KMS-11 (cell line): ENCODE measurements at regions not wholly inside any gene's neighbourhood (a gene's known extent, or its start where the extent isn't known, plus 50 kb on each side); places are given as distances from the start of the nearest gene placed in this dataset.
"Not testable (repeated sequence)": the region's sequence is repeated elsewhere in the genome, so short reads cannot be mapped to it uniquely, and the experiment has no call there.

ENCODE experiments used
- H2AFZ ChIP-seq: fragments of 200-600 bp; sonication (generic); 2 replicates; pipeline ENCODE4 v1.6.1; 2016; ENCODE audit warnings: antibody characterized with exemption, mixed run types, low read depth
- H3K27ac ChIP-seq: fragments of 200-600 bp; sonication (generic); 2 replicates; pipeline ENCODE4 v1.6.1; 2016; ENCODE audit warnings: mild to moderate bottlenecking, mixed run types
- H3K27me3 ChIP-seq: fragments of 200-600 bp; sonication (generic); 2 replicates; pipeline ENCODE4 v1.6.1; 2017; ENCODE audit warnings: mild to moderate bottlenecking, low read depth, mixed run types, moderate library complexity; ENCODE audit not compliant: insufficient read depth
- H3K36me3 ChIP-seq: fragments of 200-600 bp; sonication (generic); 2 replicates; pipeline ENCODE4 v1.6.1; 2017; ENCODE audit warnings: mild to moderate bottlenecking, mixed run types; ENCODE audit not compliant: insufficient read depth
- H3K4me1 ChIP-seq: fragments of 200-600 bp; sonication (generic); 2 replicates; pipeline ENCODE4 v1.6.1; 2016; ENCODE audit warnings: mild to moderate bottlenecking, low read depth, mixed run types; ENCODE audit not compliant: poor library complexity, severe bottlenecking
- H3K4me2 ChIP-seq: fragments of 200-600 bp; sonication (generic); 2 replicates; pipeline ENCODE4 v1.7.0; 2016; ENCODE audit warnings: mild to moderate bottlenecking, mixed run types
- H3K4me3 ChIP-seq: fragments of 200-600 bp; sonication (generic); IDR thresholded peaks from 2 replicates; pipeline ENCODE4 v1.6.1; 2017; ENCODE audit warnings: low read depth, low read length, mixed read lengths; ENCODE audit not compliant: insufficient read depth
- H3K79me2 ChIP-seq: fragments of 200-600 bp; sonication (generic); 2 replicates; pipeline ENCODE4 v1.6.1; 2016; ENCODE audit warnings: low read depth, mixed run types; ENCODE audit not compliant: insufficient read depth
- H3K9ac ChIP-seq: fragments of 200-600 bp; sonication (generic); 2 replicates; pipeline ENCODE4 v1.6.1; 2016; ENCODE audit warnings: mild to moderate bottlenecking, mixed run types
- H4K20me1 ChIP-seq: fragments of 200-600 bp; sonication (generic); 2 replicates; pipeline ENCODE4 v1.6.1; 2016; ENCODE audit warnings: mild to moderate bottlenecking, mixed run types; ENCODE audit not compliant: insufficient read depth
- CTCF ChIP-seq: fragments of 200-600 bp; sonication (generic); conservative IDR thresholded peaks from 2 replicates; pipeline ENCODE4 v1.6.1; 2017; ENCODE audit warnings: low read depth, mild to moderate bottlenecking, antibody characterized with exemption, low read length, moderate library complexity, mixed read lengths

GRCh38 chr2:57207191-57207590 lies 839.4 kb upstream of the VRK2 start:
- H3K9ac ChIP-seq, result no peak overlapping the region
- no peaks in the 10 kb centered on the region for H3K27me3 ChIP-seq
- no peak overlapping the region for H2AFZ ChIP-seq
- H4K20me1 ChIP-seq, result no peaks in the 10 kb centered on the region
- no peaks in the 10 kb centered on the region for H3K36me3 ChIP-seq
- no peaks in the 10 kb centered on the region for H3K4me1 ChIP-seq
- H3K79me2 ChIP-seq, result no peaks in the 10 kb centered on the region
- H3K4me3 ChIP-seq, result no peak overlapping the region
- no peak for TF ChIP-seq CTCF
- H3K27ac ChIP-seq, result no peak overlapping the region
- H3K4me2 ChIP-seq, result no peak overlapping the region

GRCh38 chr2:57209799-57210198 lies 836.8 kb upstream of the VRK2 start:
- Histone ChIP-seq H3K27ac (no peak overlapping the region), H3K36me3 (no peaks in the 10 kb centered on the region), H3K79me2 (no peaks in the 10 kb centered on the region), H3K4me3 (no peak overlapping the region), H3K4me1 (peaks cover 15% of the 10 kb centered on the region), H4K20me1 (no peaks in the 10 kb centered on the region), H3K9ac (no peak overlapping the region), H2AFZ (no peak overlapping the region), H3K27me3 (no peaks in the 10 kb centered on the region), H3K4me2 (no peak overlapping the region)
- no peak for TF ChIP-seq CTCF

GRCh38 chr2:57210855-57211254 lies 835.8 kb upstream of the VRK2 start:
- no peaks in the 10 kb centered on the region for H4K20me1 ChIP-seq
- no peaks in the 10 kb centered on the region for H3K79me2 ChIP-seq
- no peak overlapping the region for H3K9ac ChIP-seq
- no peak for TF ChIP-seq CTCF
- no peak overlapping the region for H2AFZ ChIP-seq
- H3K4me3 ChIP-seq, result no peak overlapping the region
- H3K36me3 ChIP-seq, result no peaks in the 10 kb centered on the region
- no peak overlapping the region for H3K4me2 ChIP-seq
- peaks cover 25% of the 10 kb centered on the region for H3K4me1 ChIP-seq
- H3K27ac ChIP-seq, result no peak overlapping the region
- H3K27me3 ChIP-seq, result no peaks in the 10 kb centered on the region

- H3K9ac ChIP-seq, result no peak overlapping the region
- no peaks in the 10 kb centered on the region for H3K27me3 ChIP-seq
- no peak overlapping the region for H3K4me3 ChIP-seq
- H3K27ac ChIP-seq, result no peak overlapping the region
- no peaks in the 10 kb centered on the region for H3K36me3 ChIP-seq
- H4K20me1 ChIP-seq, result no peaks in the 10 kb centered on the region
- H2AFZ ChIP-seq, result no peak overlapping the region
- TF ChIP-seq CTCF, result no peak
- no peaks in the 10 kb centered on the region for H3K79me2 ChIP-seq
- H3K4me1 ChIP-seq, result peaks cover 45% of the 10 kb centered on the region
- no peak overlapping the region for H3K4me2 ChIP-seq
These were observed 829.6 kb upstream of the VRK2 start for GRCh38 chr2:57217013-57217412.

- Histone ChIP-seq H3K36me3 (no peaks in the 10 kb centered on the region), H3K27ac (no peak overlapping the region), H3K4me3 (no peak overlapping the region), H2AFZ (no peak overlapping the region), H3K4me2 (no peak overlapping the region), H3K9ac (no peak overlapping the region), H3K79me2 (no peaks in the 10 kb centered on the region), H3K27me3 (no peaks in the 10 kb centered on the region), H3K4me1 (peaks cover 44% of the 10 kb centered on the region), H4K20me1 (no peaks in the 10 kb centered on the region)
- TF ChIP-seq CTCF, result no peak
These were observed 828.4 kb upstream of the VRK2 start for GRCh38 chr2:57218206-57218605.

- not testable (repeated sequence) for H3K36me3 ChIP-seq, H2AFZ ChIP-seq, H4K20me1 ChIP-seq, H3K9ac ChIP-seq, H3K4me3 ChIP-seq, H3K27me3 ChIP-seq, H3K4me1 ChIP-seq, H3K79me2 ChIP-seq, H3K27ac ChIP-seq, H3K4me2 ChIP-seq
These were observed 816.9 kb upstream of the VRK2 start for GRCh38 chr2:57229706-57230105.

GRCh38 chr2:57232341-57232740 lies 814.3 kb upstream of the VRK2 start:
- not testable (repeated sequence) for H4K20me1 ChIP-seq, H3K4me1 ChIP-seq, H3K4me3 ChIP-seq, H3K27ac ChIP-seq, H2AFZ ChIP-seq, H3K9ac ChIP-seq, H3K36me3 ChIP-seq, H3K79me2 ChIP-seq, H3K4me2 ChIP-seq, H3K27me3 ChIP-seq
